Glomerular endothelial cell (primary cell): ENCODE measurements at regions not wholly inside any gene's neighbourhood (a gene's known extent, or its start where the extent isn't known, plus 50 kb on each side); places are given as distances from the start of the nearest gene placed in this dataset.
"Not testable (repeated sequence)": the region's sequence is repeated elsewhere in the genome, so short reads cannot be mapped to it uniquely, and the experiment has no call there.

Experiments used
- DNase-seq: peaks from one replicate; pipeline ENCODE4 v3.0.0-alpha.2; 2011; ENCODE audit warnings: low read depth, low spot score; ENCODE audit errors: extremely low read depth

DNA sequence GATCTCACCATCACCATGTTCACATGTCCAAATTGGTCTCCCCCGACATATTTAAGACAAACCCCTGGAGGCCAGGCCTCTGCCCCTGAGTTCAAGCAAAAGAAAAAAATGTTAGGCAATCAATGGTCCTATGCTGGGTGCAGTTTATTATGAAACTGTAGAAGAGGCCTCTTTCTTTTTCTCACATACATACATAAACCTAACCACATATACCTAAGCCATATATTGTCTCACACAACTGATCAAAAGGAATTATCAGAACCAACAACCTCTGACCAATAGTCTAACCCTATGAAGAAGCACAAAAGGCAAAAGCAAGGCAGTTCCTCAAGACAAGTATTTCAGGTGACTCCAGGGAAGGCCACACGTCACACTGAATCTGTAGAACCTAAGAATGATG, 49.9 kb downstream of the ILRUN start:
- DNase-seq, result no peak

DNA sequence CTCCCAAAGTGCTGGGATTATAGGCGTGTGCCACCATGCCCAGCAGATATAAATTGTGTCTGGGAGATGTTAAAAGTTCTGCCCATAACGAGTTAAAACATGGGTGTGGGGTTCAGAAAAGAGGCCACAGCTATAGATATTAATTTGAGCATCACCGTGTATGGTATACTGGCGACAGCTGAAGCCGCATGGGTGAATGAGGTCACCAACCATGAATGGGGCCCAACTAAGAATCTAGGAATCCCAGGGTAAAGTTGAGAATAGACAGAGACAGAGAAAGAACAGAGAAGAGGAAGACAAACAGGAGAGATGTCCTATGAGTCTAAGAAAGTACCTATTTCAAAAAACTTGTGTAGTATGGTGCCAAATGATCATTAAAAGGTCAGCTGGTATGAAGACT, 50.9 kb downstream of the ILRUN start:
- no peak for DNase-seq

GRCh38 chr6:34644716-34645115, 51.9 kb downstream of the ILRUN start:
- DNase-seq, result no peak

DNA sequence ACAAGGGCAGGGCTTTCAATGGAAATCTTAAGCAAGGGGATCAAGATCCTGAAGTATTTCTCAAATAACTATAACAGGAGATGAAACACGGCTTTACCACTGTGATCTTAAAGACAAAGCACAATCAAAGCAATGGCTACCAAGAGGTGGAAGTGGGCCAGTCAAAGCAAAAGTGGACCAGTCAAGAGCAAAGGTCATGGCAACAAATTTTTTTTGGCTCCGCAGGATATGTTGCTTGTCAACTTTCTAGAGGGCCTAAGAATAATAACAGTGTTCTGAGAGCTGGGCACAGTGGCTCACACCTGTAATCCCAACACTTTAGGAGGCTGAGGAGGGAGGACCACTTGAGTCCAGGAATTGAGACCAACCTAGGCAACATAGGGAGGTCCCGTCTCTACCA, 54.1 kb downstream of the ILRUN start:
- no peak for DNase-seq

GRCh38 chr6:34640074-34640849, 56.3 kb downstream of the ILRUN start:
- not testable (repeated sequence) for DNase-seq

DNA sequence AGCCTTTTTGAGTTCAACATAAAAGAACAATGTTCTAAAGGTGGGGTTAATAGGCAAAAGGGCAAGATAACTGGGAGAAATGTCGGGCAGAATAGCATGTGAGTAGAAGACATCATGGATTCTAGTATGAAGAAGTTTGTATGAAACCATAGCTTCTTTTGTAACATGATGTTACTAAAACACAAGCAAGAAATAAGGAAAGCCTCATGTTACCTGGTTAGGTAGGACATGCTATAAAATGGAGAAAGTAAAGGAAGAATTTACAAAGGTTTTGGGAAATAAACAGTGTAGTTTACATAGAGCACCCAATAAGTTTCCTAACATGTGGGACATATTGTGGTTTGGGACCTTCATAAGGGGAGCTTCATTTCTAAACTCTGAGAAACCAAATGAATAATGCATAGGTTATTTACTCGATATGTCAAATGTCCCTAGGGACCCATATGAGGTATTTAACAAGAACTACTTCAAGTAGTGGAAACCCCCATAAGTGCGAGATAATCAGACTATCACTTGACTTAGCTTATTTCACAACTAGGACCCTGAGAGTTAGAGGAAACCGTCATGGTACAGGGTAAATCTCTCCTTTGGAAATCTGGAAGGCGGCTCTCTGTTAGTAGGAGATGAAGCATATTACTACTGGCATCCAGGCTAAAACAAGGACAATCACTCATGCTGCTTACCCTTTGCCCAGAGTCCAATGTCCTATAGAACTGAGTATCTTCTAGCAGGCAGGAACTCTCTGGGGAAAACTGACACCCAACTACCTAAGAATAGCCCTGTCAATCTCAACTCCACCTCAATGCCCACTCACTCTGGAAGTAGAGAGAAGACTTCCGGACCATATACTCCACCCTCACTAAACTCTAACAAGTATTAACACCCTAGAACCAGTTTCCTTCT, 57.5 kb downstream of the ILRUN start:
- no peak for DNase-seq

GRCh38 chr6:34633785-34634184, 62.8 kb downstream of the ILRUN start:
- DNase-seq, result no peak

- no peak for DNase-seq
Observed at GRCh38 chr6:34633256-34633655, 63.3 kb downstream of the ILRUN start.

DNA sequence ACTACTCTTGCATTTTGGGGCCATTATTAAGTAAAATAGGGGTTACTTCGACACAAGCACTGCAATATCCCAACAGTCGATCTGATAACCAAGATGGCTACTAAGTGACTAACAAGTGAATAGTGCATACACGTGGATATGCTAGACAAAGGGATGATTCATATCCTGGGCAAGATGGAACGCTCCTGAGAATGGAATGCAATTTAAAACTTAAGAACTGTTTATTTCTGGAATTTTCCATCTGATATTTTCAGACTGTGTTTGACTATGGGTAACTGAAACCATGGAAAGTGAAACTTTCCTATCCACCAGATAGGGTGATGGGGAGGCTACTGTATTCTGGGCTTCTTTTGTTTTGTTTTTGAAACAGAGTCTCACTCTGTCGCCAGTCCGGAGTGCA, 66.5 kb downstream of the ILRUN start:
- DNase-seq, result peak; percentile 86

GRCh38 chr6:34627296-34627695, 69.3 kb downstream of the ILRUN start:
- DNase-seq, result no peak

DNA sequence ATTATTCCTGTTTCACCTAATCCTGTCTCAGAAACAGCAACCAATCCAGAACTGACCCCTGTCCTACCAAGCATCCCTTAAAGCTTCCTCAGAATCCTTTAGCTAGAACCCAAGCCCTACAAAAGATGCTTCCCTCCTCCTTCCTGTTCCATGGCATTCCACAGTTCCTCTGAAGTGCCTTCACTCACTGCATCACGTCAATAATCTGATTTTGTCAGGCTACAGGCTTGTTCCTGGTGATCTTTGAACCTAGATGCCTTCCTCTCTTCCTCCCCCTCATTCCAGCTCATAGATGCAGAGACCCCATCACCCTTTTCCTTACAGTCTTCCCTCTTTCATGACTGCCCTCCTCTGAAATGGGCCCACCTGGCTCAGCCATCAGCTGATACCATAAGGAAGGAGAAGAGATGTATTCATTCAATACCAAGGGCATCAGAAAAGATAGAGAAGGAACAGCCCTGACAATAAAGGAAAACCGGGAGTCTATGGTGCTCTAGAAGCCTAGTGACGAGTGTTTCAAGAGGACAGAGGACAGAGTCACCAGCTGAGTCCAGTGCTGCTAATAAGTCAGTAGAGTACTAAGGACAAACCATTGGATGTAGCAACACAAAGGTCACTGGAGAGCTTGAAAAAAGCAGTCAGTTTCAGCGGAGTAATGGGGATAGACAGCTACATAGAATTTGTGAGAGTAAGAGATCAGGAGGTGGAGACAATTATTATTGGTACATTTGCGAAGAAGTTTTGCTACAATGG, 62.5 kb upstream of the SPDEF start:
- no peak for DNase-seq

- DNase-seq, result no peak
Observed at GRCh38 chr6:34617231-34617630, 61.1 kb upstream of the SPDEF start.

DNA sequence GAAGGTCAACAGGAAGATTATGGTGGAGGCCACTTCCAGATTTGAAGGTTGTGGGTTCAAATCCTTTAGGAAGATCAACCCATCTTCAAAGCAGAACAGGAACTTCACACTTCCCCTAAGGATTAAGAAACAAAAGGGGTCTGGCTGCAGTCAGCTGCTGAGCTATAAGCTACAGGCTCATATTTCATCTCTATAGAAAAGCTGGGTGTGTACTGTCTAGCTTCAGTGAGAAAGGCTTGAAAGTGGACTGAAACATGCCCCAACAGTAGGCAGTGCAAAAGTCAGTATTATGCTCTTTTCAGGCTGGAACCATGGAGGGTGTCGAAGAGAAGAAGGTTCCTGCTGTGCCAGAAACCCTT, 60.1 kb upstream of the SPDEF start:
- no peak for DNase-seq

DNA sequence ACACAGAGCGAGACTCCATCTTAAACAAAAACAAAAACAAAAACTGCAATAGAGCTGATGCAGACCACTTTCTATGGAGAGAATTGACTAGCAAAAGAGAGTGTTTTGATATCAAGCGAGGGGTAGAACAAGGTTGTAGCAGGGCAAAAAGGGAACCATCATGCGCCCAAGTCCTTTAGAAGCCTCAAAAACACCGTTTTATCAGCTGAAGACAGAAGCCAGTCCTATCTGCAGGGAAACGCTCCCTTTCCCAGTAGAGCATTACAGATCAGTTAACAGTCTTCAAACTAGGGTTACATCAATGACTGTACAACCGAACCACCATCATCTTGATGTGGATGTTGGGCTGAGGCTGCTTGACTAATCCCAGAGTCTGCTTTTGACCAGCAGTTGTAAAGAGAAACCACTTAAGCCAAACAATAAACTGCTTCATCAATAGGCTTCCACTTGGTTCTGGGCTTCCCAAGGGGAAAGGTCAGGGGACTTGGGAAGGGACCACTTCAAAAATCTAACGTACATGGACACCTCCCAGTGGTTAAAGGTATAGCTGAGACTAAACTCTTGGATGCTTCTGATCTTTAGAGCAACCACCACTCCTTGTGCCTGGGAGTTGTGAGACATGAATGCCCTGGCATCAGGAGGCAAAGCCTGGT, 59.6 kb upstream of the SPDEF start:
- DNase-seq, result no peak

DNA sequence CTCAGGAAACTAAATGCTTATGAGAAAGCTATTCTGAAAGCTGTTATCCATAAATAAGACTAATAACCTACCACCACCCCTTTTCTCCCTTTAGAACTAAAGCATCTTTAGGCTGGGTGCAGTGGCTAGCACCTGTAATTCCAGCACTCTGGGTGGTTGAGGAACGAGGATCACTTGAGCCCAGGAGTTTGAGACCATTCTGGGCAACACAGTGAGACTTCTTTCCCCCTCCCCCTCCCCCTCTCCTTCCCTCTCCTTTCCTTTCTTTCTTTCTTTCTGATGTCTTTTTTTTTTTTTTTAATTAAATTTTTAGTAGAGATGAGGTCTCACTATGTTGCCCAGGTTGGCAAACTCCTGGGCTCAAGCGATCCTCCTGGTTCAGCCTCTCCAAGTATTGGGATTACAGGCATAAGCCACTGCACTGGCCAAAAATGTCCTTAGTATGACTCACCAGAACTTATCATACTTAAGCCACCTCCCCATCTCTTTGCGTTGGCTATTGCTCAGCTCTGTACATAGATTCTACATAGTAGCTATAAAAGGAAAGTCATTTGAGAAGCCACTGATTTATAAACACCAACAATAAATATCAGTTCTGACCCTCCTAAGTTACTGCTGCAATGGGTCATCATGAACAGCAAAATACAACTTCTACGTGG, 54.8 kb upstream of the SPDEF start:
- peak; percentile 33 for DNase-seq

DNA sequence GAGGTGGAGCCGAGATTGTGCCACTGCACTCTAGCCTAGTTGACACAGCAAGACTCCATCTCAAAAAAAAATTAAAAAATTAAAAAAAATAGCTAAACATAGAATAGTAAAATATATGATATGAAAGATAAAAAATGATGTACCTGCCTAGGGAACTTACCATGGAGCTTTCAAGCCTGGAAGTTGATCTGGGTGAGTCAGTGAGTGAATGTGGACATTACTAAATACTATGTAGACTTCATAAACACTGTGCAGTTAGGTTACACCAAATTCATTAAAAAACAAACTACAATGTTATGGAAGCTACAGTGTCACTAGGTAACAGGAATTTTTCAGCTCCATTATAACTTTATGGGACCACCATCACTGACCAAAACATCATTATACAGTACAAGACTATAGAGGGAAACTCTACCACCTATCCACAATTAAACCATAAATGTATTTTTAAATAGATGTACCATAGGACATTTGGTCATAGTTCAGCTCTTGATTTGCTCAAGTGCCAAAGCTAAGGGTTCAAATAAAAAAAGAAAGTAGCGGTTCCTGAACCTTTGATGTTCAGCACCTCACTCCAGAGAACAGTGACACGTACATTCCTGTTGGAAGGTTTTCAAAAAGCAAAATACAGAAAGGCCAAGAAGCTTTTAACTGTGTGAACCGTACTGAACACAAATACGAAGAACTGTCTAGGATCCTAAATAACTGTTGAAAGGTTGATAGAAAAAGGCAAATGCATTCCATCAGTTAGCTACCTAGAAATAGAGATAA, 52.4 kb upstream of the SPDEF start:
- DNase-seq, result no peak

- no peak for DNase-seq
Observed at GRCh38 chr6:34606477-34607265, 50.5 kb upstream of the SPDEF start.
